GM13976 (cell line): ENCODE measurements at regions not wholly inside any gene's neighbourhood (a gene's known extent, or its start where the extent isn't known, plus 50 kb on each side); places are given as distances from the start of the nearest gene placed in this dataset.

Experiments used
- DNase-seq: peaks from one replicate; pipeline ENCODE4 v3.0.0; 2012; ENCODE audit warnings: low spot score
- CTCF ChIP-seq: IDR thresholded peaks from 2 replicates; pipeline ENCODE4 v1.5.1; 2012; ENCODE audit warnings: borderline replicate concordance, mild to moderate bottlenecking; ENCODE audit not compliant: insufficient read depth; ENCODE audit errors: extremely low read depth, missing control alignments, control extremely low read depth
- in situ Hi-C: fragments of 300-500 bp; cut with MboI; formaldehyde crosslinking; loops from one replicate; pipeline ENCODE4 v1.12.0; 2022; ENCODE audit warnings: low sequenced_read_pairs, mixed read lengths, inconsistent platforms; ENCODE audit not compliant: unreplicated experiment

GRCh38 chr13:50275392-50276063 is 260.3 kb downstream of the KCNRG start:
- in situ Hi-C loops: no loop called here
- DNase-seq: no peak
- TF ChIP-seq CTCF: no peak

- in situ Hi-C loops: no loop called here
- TF ChIP-seq CTCF: no peak
- no peak for DNase-seq
These were observed 261.3 kb downstream of the KCNRG start for GRCh38 chr13:50276550-50276949.

GRCh38 chr13:50277127-50277526 is 261.9 kb downstream of the KCNRG start:
- in situ Hi-C loops: no loop called here
- no peak for TF ChIP-seq CTCF
- DNase-seq: no peak

GRCh38 chr13:50277906-50278305 is 262.7 kb downstream of the KCNRG start:
- no peak for TF ChIP-seq CTCF
- DNase-seq: no peak
- in situ Hi-C loops: no loop called here

GRCh38 chr13:50280441-50280937 is 265.2 kb downstream of the KCNRG start:
- no peak for DNase-seq
- in situ Hi-C loops: no loop called here
- TF ChIP-seq CTCF: no peak

GRCh38 chr13:50282016-50282415 is 266.8 kb downstream of the KCNRG start:
- in situ Hi-C loops: no loop called here
- no peak for DNase-seq
- no peak for TF ChIP-seq CTCF
